ENCODE measurements at regions not wholly inside any gene's neighbourhood (a gene's known extent, or its start where the extent isn't known, plus 50 kb on each side); places are given as distances from the start of the nearest gene placed in this dataset.

DNA sequence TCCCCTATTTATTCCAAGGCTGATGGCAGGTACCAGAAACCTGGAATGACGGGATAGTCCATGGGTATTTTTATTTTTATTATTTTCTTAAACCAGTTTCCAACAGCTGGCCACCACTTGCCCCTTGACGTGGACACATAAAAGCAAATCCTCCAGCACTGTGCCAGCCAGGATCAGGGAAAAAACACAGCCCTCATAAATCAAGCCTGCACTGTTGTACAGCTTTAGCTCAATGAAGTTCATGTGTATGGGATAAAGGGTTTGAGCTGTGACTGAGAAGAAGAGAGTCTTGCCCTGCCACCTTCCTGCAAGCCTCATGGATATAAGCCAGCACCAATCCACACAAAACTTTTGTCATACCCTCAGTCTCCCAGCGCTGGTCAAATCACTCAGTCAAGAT, 303.8 kb upstream of the SPAG17 start:
- peaks cover 0 to 11% (median 3%) of the 10 kb centered on the region in 7 donors for H3K9me3 Mint-ChIP-seq
- no peaks in the 10 kb centered on the region for H3K36me3 ChIP-seq (replicated peaks in 1 of 2; ENCODE audit: control insufficient read depth in 1 of 2, insufficient read depth in 2 of 2, low read length in 2 of 2)
- no peak overlapping the region for H3K4me3 ChIP-seq (replicated peaks in 1 of 3; ENCODE audit: low read depth in 2 of 3, low read length in 3 of 3)
- no peaks in the 10 kb centered on the region for H3K27me3 ChIP-seq (ENCODE audit: control insufficient read depth in 2 of 2, insufficient read depth in 2 of 2, low read length in 2 of 2)
- no peaks in the 10 kb centered on the region for H3K79me2 ChIP-seq (ENCODE audit: insufficient read depth, low read length)
- 100% methylated on average over 1 of the region's 3 CpGs for WGBS (ENCODE audit: insufficient coverage)
- no peaks in the 10 kb centered on the region for H3K4me1 Mint-ChIP-seq
- H4K20me1 ChIP-seq (ENCODE audit: insufficient read depth, low read length), result no peaks in the 10 kb centered on the region
- H3K4me1 ChIP-seq (ENCODE audit: control insufficient read depth in 1 of 2, insufficient read depth in 2 of 2, low read length in 2 of 2), result no peaks in the 10 kb centered on the region
- H3K27ac ChIP-seq (ENCODE audit: low read depth in 1 of 2, low read length in 2 of 2), result no peak overlapping the region
- H3K27me3 Mint-ChIP-seq (ENCODE audit: low read depth in 3 of 3), result peaks cover 0 to 2% (median 0%) of the 10 kb centered on the region in 3 donors
- H3K9me3 ChIP-seq (replicated peaks in 1 of 2; ENCODE audit: control insufficient read depth in 1 of 2, insufficient read depth in 1 of 2, low read length in 2 of 2), result no peaks in the 10 kb centered on the region
- no peaks in the 10 kb centered on the region for H3K36me3 Mint-ChIP-seq
- no peak for TF ChIP-seq CTCF (IDR thresholded peaks at IDR 0.05)
- no peak overlapping the region for H3K27ac Mint-ChIP-seq
- no peak overlapping the region for H3K9ac ChIP-seq (ENCODE audit: insufficient read depth, low read length, poor library complexity, severe bottlenecking)
- H3K4me2 ChIP-seq (replicated peaks; ENCODE audit: extremely low read depth, low read length, poor library complexity, severe bottlenecking), result no peak overlapping the region
- H2AFZ ChIP-seq (ENCODE audit: insufficient read depth, low read depth, low read length, poor library complexity, severe bottlenecking), result no peak overlapping the region
- intact Hi-C loops (cut with micrococcal nuclease), result no loop called here
- no peak for DNase-seq
- no peak overlapping the region for H3K4me3 Mint-ChIP-seq

DNA sequence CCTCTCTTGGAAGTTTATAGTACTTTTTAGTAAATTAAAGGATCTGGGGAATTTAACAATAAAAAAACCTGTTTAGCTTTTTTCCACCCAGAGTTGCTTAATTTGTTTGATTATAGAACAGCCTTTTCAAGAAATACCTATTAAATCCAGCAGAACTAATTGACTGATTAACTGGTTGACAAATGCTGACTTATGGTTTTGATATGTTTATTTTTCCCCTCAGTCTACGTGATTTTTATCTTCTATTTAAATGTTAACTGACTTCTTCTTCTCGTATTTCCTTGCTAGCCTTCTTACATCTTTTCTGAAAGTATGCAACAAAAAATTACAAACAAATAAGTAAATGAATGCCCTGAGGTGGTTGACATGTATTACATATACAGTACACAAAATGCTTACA, 302.9 kb upstream of the SPAG17 start:
- no peak overlapping the region for H3K4me3 ChIP-seq (replicated peaks in 1 of 3; ENCODE audit: low read depth in 2 of 3, low read length in 3 of 3)
- intact Hi-C loops (cut with micrococcal nuclease), result no loop called here
- H3K9me3 Mint-ChIP-seq, result peaks cover 0 to 12% (median 3%) of the 10 kb centered on the region in 7 donors

More for the DNA sequence above, 302.9 kb upstream of the SPAG17 start:
- H3K27ac Mint-ChIP-seq, result no peak overlapping the region
- H2AFZ ChIP-seq (ENCODE audit: insufficient read depth, low read depth, low read length, poor library complexity, severe bottlenecking), result no peak overlapping the region
- H3K4me1 ChIP-seq (ENCODE audit: control insufficient read depth in 1 of 2, insufficient read depth in 2 of 2, low read length in 2 of 2), result no peaks in the 10 kb centered on the region
- H3K4me2 ChIP-seq (replicated peaks; ENCODE audit: extremely low read depth, low read length, poor library complexity, severe bottlenecking), result no peak overlapping the region
- no peaks in the 10 kb centered on the region for H3K36me3 ChIP-seq (replicated peaks in 1 of 2; ENCODE audit: control insufficient read depth in 1 of 2, insufficient read depth in 2 of 2, low read length in 2 of 2)
- no peaks in the 10 kb centered on the region for H4K20me1 ChIP-seq (ENCODE audit: insufficient read depth, low read length)
- no peak overlapping the region for H3K9ac ChIP-seq (ENCODE audit: insufficient read depth, low read length, poor library complexity, severe bottlenecking)
- no peaks in the 10 kb centered on the region for H3K4me1 Mint-ChIP-seq
- no CpG with 5 or more reads among the region's 2 CpGs for WGBS (ENCODE audit: insufficient coverage)
- DNase-seq, result no peak
- H3K9me3 ChIP-seq (replicated peaks in 1 of 2; ENCODE audit: control insufficient read depth in 1 of 2, insufficient read depth in 1 of 2, low read length in 2 of 2), result no peaks in the 10 kb centered on the region
- no peak overlapping the region for H3K27ac ChIP-seq (ENCODE audit: low read depth in 1 of 2, low read length in 2 of 2)
- H3K27me3 Mint-ChIP-seq (ENCODE audit: low read depth in 3 of 3), result peaks cover 0 to 2% (median 0%) of the 10 kb centered on the region in 3 donors
- H3K79me2 ChIP-seq (ENCODE audit: insufficient read depth, low read length), result no peaks in the 10 kb centered on the region
- H3K4me3 Mint-ChIP-seq, result no peak overlapping the region
- H3K36me3 Mint-ChIP-seq, result no peaks in the 10 kb centered on the region
- H3K27me3 ChIP-seq (ENCODE audit: control insufficient read depth in 2 of 2, insufficient read depth in 2 of 2, low read length in 2 of 2), result no peaks in the 10 kb centered on the region
- no peak for TF ChIP-seq CTCF (IDR thresholded peaks at IDR 0.05)
